Transverse colon (tissue), 4 donors: ENCODE measurements at regions not wholly inside any gene's neighbourhood (a gene's known extent, or its start where the extent isn't known, plus 50 kb on each side); places are given as distances from the start of the nearest gene placed in this dataset.

Source experiments
- CTCF ChIP-seq, 5 experiments: fragments of 200-600 bp in 3 of 5; fragments of 450-650 bp in 2 of 5; sonication (generic) in 3 of 5; IDR thresholded peaks; 1 replicate in 2 of 5; 2 replicates in 3 of 5; pipeline ENCODE4 v1.5.1; 2016 to 2017; ENCODE audit warnings: antibody characterized with exemption in 5 of 5, inconsistent platforms in 3 of 5, mild to moderate bottlenecking in 2 of 5, moderate library complexity in 1 of 5
- EP300 ChIP-seq: sonication (generic); formaldehyde crosslinking; IDR thresholded peaks from one replicate; pipeline ENCODE4 v1.6.1; 2017; ENCODE audit warnings: antibody characterized with exemption, low read depth
- POLR2A ChIP-seq: fragments of 450-650 bp; IDR thresholded peaks from one replicate; pipeline ENCODE4 v1.6.1; 2016; ENCODE audit warnings: antibody characterized with exemption, mild to moderate bottlenecking, moderate library complexity
- POLR2AphosphoS5 ChIP-seq, 3 donors: sonication (generic); formaldehyde crosslinking; IDR thresholded peaks; one replicate each; pipeline ENCODE4 v1.6.1; 2016; ENCODE audit warnings: antibody characterized with exemption in 3 of 3

GRCh38 chr2:193114827-193115226 is 920.1 kb upstream of the TMEFF2 start:
- TF ChIP-seq CTCF (IDR thresholded peaks at IDR 0.05) (no peak), EP300 (no peak), POLR2AphosphoS5 (IDR thresholded peaks at IDR 0.05) (no peak), POLR2A (no peak)
